Fibroblast of mammary gland (primary cell): ENCODE measurements at regions not wholly inside any gene's neighbourhood (a gene's known extent, or its start where the extent isn't known, plus 50 kb on each side); places are given as distances from the start of the nearest gene placed in this dataset.

Experiments used
- DNase-seq: peaks from one replicate; pipeline ENCODE4 v3.0.0-alpha.2; 2010; ENCODE audit warnings: low read depth
- H3K4me3 ChIP-seq: 2 replicates; pipeline ENCODE4 v1.5.1; 2011; ENCODE audit warnings: low read depth, mild to moderate bottlenecking, low read length, moderate library complexity; ENCODE audit not compliant: control insufficient read depth
- TF ChIP-seq, protein P1 (sequence below): conservative IDR thresholded peaks from 2 replicates; pipeline ENCODE4 v1.5.1; 2011; ENCODE audit warnings: low read depth, low read length, inconsistent platforms; ENCODE audit not compliant: control insufficient read depth, insufficient read depth

DNA sequence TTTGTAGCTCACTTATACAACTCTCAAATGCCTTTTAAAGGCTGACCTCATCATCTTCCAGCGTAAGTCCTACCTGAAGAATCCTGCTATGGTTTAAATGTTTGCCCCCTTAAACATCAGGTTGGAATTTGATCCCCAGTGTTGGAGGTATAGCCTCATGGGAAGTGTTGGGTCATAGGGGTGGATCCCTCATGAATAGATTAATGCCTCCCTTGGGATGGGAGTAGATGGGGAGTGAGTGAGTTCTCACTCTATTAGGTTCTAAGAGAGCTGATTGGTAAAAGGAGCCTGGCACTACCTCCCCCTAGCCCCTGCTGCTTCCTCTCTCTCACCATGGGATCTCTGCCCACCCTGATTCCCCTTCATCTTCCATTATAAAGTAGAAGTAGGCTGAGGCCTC lies 285.6 kb downstream of the FZD1 start:
- TF ChIP-seq, protein P1, sequence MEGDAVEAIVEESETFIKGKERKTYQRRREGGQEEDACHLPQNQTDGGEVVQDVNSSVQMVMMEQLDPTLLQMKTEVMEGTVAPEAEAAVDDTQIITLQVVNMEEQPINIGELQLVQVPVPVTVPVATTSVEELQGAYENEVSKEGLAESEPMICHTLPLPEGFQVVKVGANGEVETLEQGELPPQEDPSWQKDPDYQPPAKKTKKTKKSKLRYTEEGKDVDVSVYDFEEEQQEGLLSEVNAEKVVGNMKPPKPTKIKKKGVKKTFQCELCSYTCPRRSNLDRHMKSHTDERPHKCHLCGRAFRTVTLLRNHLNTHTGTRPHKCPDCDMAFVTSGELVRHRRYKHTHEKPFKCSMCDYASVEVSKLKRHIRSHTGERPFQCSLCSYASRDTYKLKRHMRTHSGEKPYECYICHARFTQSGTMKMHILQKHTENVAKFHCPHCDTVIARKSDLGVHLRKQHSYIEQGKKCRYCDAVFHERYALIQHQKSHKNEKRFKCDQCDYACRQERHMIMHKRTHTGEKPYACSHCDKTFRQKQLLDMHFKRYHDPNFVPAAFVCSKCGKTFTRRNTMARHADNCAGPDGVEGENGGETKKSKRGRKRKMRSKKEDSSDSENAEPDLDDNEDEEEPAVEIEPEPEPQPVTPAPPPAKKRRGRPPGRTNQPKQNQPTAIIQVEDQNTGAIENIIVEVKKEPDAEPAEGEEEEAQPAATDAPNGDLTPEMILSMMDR, result no peak
- DNase-seq, result no peak
- no peak overlapping the region for H3K4me3 ChIP-seq

DNA sequence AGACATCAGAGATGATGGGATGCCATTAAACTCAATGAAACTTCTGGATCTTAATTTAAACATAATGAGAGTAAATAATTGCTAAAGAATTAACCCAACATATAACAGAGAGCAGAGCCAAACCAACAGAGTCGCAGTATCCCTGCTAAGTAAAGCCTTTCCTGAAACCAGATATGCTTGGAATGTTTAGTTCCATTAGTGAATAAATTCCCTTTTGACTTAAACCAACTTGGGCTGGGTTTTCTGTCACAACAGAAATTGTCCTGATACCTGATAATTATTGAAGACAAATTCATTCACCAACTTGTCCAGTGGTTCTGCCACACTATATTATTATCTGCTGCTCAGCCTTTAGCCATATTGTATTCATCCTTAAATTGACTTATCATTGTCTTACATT lies 286.7 kb downstream of the FZD1 start:
- TF ChIP-seq, protein P1, result no peak
- no peak overlapping the region for H3K4me3 ChIP-seq
- DNase-seq, result no peak

DNA sequence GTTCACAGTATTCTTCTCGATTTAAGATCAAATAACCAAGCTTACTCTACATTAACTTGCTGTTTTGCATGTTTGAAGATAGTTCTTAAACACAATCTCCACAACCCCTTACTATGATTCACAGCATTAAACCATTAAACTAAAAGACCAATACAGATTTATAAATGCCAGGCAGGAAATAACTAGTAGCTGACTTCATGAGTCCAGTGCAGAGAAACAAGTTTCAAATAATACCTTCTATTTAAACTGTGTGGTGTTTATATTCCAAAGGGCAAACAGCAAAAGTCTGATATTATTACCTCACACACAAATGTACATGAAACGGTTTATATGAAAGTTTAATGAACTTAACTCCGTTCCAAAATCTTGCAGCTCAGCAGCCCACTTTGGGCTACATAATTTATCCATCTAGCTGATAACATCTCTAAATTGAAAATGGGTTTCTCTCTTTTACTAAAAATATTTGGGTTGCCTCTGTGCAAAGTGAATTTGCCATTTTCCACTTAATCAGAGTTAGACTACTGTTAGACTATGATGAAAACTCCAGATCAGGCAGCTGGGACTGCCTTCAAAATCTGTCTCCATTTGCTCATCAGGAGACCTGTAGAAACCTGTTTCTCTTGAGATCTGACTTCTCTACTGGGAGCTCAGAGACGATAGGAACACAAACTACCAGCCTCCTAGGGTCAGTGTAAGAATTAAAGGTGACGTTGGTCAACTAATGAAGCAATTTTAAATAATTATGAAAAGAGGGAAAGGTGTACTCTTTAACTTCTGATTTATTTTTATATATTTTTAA lies 287.3 kb downstream of the FZD1 start:
- TF ChIP-seq, protein P1, result no peak
- no peak overlapping the region for H3K4me3 ChIP-seq
- DNase-seq, result no peak

DNA sequence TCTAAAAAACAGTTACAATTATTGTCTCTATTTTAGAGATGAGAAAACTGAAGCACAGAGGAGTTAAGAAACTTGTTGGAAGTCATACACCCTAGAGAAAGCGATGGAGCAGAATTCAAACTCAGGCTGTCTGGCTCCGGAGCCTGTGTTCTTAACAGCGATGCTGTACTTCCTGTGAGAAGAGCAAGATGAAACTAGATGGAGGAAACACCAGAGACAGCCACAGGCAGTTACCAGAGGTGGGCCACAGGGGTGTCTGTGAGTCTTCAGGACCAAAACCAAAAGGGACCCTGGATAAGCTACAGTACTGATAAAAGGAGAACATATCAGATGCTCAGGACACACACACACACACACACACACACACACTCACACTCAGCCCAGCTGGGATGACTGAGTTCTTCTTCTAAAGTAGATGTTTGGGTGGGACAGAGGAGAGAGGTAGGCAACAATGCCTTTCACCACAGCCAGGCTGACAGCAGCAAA lies 289.2 kb downstream of the FZD1 start:
- TF ChIP-seq, protein P1, result no peak
- no peak for DNase-seq

DNA sequence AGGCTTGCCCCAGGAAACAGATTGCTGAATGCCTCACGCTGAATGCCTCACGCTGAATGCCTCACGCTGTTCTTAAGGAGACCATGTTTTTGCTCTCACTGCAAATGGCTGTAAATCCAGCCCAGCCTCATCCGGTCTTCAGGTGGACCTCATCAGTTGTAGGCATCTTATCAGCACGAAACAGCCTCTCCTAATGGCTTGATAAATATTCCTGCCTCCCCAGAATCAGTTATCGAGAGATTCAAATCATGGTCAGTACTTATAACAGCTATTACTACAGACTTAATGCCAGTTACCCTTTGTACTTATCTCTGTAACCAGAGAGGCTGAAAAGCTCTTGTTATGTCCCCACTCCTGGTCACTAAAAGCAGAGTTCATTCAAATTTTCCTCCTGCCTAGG lies 290.6 kb downstream of the FZD1 start:
- TF ChIP-seq, protein P1, result no peak
- no peak for DNase-seq
- H3K4me3 ChIP-seq, result no peak overlapping the region

More for the DNA sequence above, 289.2 kb downstream of the FZD1 start:
- H3K4me3 ChIP-seq, result no peak overlapping the region

DNA sequence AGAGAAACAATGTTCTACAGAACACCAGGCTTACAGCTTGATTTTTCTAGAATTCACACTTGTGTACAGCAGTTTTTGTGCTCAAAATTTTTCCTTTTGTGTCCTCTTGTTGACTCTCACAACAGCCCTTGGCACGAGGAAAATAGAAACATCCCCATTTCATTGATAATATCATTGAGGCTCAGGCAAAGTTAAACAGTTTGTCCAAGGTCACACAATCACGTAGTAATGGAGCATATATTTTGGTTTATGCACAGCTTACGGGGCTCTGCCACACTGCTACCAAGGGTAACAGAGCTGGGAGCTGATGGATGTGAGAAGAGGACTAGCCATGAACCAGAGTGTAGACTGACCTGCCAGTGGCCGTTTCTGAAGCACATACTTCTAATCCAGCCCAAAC lies 292.0 kb downstream of the FZD1 start:
- H3K4me3 ChIP-seq, result no peak overlapping the region
- no peak for DNase-seq
- TF ChIP-seq, protein P1, result no peak
